CD4-positive, alpha-beta T cell (primary cell): ENCODE measurements at regions not wholly inside any gene's neighbourhood (a gene's known extent, or its start where the extent isn't known, plus 50 kb on each side); places are given as distances from the start of the nearest gene placed in this dataset.

Source experiments
- ATAC-seq: fragments of 200-7000 bp; cut with Tn5 transposase; one replicate; pipeline ENCODE4 v1.10.0; 2022; ENCODE audit warnings: mild to moderate bottlenecking; ENCODE audit not compliant: poor library complexity
- CTCF ChIA-PET: fragments of 350-600 bp; sonication (Branson Sonifier 250); formaldehyde crosslinking; loops from one replicate; lab custom pipeline; 2021; ENCODE audit warnings: antibody characterized with exemption, inconsistent platforms; lab: Charles Lee
- POLR2A ChIA-PET: fragments of 350-600 bp; sonication (Branson Sonifier 250); formaldehyde crosslinking; loops from one replicate; lab custom pipeline; 2021; ENCODE audit warnings: antibody characterized with exemption, inconsistent platforms; lab: Charles Lee
- DNase-seq, 14 experiments: peaks; one replicate each; pipeline ENCODE4 v3.0.0-alpha.2; 2013 to 2020; ENCODE audit warnings: mixed read lengths in 2 of 14
- H3K27ac ChIP-seq, 2 donors: one replicate each; pipeline versions ENCODE4 v1.5.1 to v1.7.0; 2013; ENCODE audit warnings: low read length in 2 of 2, low read depth in 1 of 2, mild to moderate bottlenecking in 1 of 2
- H3K27me3 ChIP-seq, 2 experiments: 1 replicate in 1 of 2; 2 replicates in 1 of 2; pipeline versions ENCODE4 v1.6.1 to v1.7.0; 2013; ENCODE audit warnings: low read length in 2 of 2, control low read depth in 1 of 2, mild to moderate bottlenecking in 1 of 2, moderate library complexity in 1 of 2; ENCODE audit not compliant: insufficient read depth in 2 of 2, control insufficient read depth in 1 of 2
- H3K36me3 ChIP-seq: one replicate; pipeline ENCODE4 v1.6.1; 2013; ENCODE audit warnings: low read length, control low read depth; ENCODE audit not compliant: insufficient read depth
- H3K4me1 ChIP-seq: one replicate; pipeline ENCODE4 v1.6.1; 2013; ENCODE audit warnings: low read length, control low read depth; ENCODE audit not compliant: insufficient read depth
- H3K4me3 ChIP-seq: one replicate; pipeline ENCODE4 v1.5.1; 2013; ENCODE audit warnings: mild to moderate bottlenecking, low read length, moderate library complexity
- H3K9me3 ChIP-seq, 2 experiments: 1 replicate in 1 of 2; 2 replicates in 1 of 2; pipeline versions ENCODE4 v1.6.1 to v1.7.0; 2013; ENCODE audit warnings: low read length in 2 of 2, mild to moderate bottlenecking in 2 of 2, control low read depth in 1 of 2, moderate library complexity in 1 of 2; ENCODE audit not compliant: control insufficient read depth in 1 of 2, insufficient read depth in 1 of 2
- H3K27ac Mint-ChIP-seq: one replicate; pipeline ENCODE4 v1.8.0; 2020; ENCODE audit warnings: mixed read lengths
- H3K27me3 Mint-ChIP-seq: one replicate; pipeline ENCODE4 v1.8.0; 2021; ENCODE audit warnings: mixed read lengths
- H3K36me3 Mint-ChIP-seq: one replicate; pipeline ENCODE4 v1.8.0; 2021; ENCODE audit warnings: low read depth, mixed read lengths
- H3K4me1 Mint-ChIP-seq: one replicate; pipeline ENCODE4 v1.8.0; 2021; ENCODE audit warnings: low read depth, mixed read lengths
- H3K4me3 Mint-ChIP-seq: one replicate; pipeline ENCODE4 v1.8.0; 2020; ENCODE audit warnings: mild to moderate bottlenecking, mixed read lengths
- H3K9me3 Mint-ChIP-seq: one replicate; pipeline ENCODE4 v1.8.0; 2020; ENCODE audit warnings: mixed read lengths
- intact Hi-C, 2 experiments: fragments of 100-400 bp; cut with DNase I in 1 of 2; cut with micrococcal nuclease in 1 of 2; formaldehyde crosslinking; loops; one replicate each; pipeline versions ENCODE4 v1.15.1 to v1.9.0; 2023 to 2025; cut with DNase I, micrococcal nuclease
- TF ChIP-seq, protein P1 (sequence below): fragments of 200-600 bp; IDR thresholded peaks from one replicate; pipeline ENCODE4 v1.8.0; 2022; ENCODE audit warnings: antibody characterized with exemption, mild to moderate bottlenecking

- no peak overlapping the region for H3K27ac Mint-ChIP-seq
- no peaks in the 10 kb centered on the region for H3K36me3 Mint-ChIP-seq
- ATAC-seq (no peak), DNase-seq (no peak)
- TF ChIP-seq, protein P1, sequence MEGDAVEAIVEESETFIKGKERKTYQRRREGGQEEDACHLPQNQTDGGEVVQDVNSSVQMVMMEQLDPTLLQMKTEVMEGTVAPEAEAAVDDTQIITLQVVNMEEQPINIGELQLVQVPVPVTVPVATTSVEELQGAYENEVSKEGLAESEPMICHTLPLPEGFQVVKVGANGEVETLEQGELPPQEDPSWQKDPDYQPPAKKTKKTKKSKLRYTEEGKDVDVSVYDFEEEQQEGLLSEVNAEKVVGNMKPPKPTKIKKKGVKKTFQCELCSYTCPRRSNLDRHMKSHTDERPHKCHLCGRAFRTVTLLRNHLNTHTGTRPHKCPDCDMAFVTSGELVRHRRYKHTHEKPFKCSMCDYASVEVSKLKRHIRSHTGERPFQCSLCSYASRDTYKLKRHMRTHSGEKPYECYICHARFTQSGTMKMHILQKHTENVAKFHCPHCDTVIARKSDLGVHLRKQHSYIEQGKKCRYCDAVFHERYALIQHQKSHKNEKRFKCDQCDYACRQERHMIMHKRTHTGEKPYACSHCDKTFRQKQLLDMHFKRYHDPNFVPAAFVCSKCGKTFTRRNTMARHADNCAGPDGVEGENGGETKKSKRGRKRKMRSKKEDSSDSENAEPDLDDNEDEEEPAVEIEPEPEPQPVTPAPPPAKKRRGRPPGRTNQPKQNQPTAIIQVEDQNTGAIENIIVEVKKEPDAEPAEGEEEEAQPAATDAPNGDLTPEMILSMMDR = no peak
- intact Hi-C loops = no loop called here
- ChIA-PET CTCF (no interaction called here), POLR2A (no interaction called here)
- Histone ChIP-seq H3K9me3 (peaks cover 0 to 16% of the 10 kb centered on the region in 2 experiments), H3K27ac (no peak overlapping the region), H3K36me3 (no peaks in the 10 kb centered on the region), H3K27me3 (no peaks in the 10 kb centered on the region), H3K4me3 (no peak overlapping the region), H3K4me1 (no peaks in the 10 kb centered on the region)
- H3K4me1 Mint-ChIP-seq = no peaks in the 10 kb centered on the region
- H3K4me3 Mint-ChIP-seq = no peak overlapping the region
- no peaks in the 10 kb centered on the region for H3K9me3 Mint-ChIP-seq
- H3K27me3 Mint-ChIP-seq = peaks cover 14% of the 10 kb centered on the region
These were observed 50.5 kb upstream of the NANOS1 start for GRCh38 chr10:118978998-118979350.

DNA sequence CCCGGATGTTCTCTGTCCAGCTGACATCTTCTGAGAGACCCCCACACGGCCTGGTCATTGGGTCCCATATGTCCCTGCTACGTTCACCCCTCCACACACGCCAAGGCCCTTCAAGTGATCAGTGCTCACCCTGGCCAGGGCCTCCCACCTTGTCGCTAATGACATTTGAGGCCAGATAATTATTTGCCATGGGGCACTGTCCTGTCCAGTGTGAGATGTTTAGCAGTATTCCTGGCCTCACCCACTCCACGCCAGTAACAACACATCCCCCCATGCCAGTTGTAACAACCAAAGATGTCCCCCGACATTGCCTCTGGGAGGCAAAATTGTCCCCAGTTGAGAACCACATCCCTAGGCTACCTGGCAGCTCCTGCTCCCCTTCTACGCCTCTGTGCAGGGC, 49.9 kb upstream of the NANOS1 start:
- Mint-ChIP-seq H3K4me1 (no peaks in the 10 kb centered on the region), H3K27me3 (peaks cover 14% of the 10 kb centered on the region), H3K36me3 (peaks cover 5% of the 10 kb centered on the region), H3K27ac (no peak overlapping the region), H3K9me3 (no peaks in the 10 kb centered on the region), H3K4me3 (no peak overlapping the region)
- H3K4me3 ChIP-seq = no peak overlapping the region
- CTCF ChIA-PET = no interaction called here
- TF ChIP-seq, protein P1 = no peak
- POLR2A ChIA-PET = no interaction called here
- ATAC-seq (no peak), DNase-seq (no peak)
- no peaks in the 10 kb centered on the region for H3K36me3 ChIP-seq
- H3K9me3 ChIP-seq = peaks cover 0 to 16% of the 10 kb centered on the region in 2 experiments
- no peaks in the 10 kb centered on the region for H3K4me1 ChIP-seq
- H3K27me3 ChIP-seq = no peaks in the 10 kb centered on the region
- no peak overlapping the region for H3K27ac ChIP-seq
- intact Hi-C loops = no loop called here
